ENCODE measurements at regions not wholly inside any gene's neighbourhood (a gene's known extent, or its start where the extent isn't known, plus 50 kb on each side); places are given as distances from the start of the nearest gene placed in this dataset.

- TF ChIP-seq CTCF (IDR thresholded peaks at IDR 0.05) (no peak), POLR2A (IDR thresholded peaks at IDR 0.05) (no peak)
Observed at GRCh38 chr16:75908331-75909117, 182.2 kb upstream of the CPHXL start.
